Neural crest cell (in vitro differentiated cells): ENCODE measurements at regions not wholly inside any gene's neighbourhood (a gene's known extent, or its start where the extent isn't known, plus 50 kb on each side); places are given as distances from the start of the nearest gene placed in this dataset.

Source experiments
- DNase-seq: peaks from one replicate; pipeline ENCODE4 v3.0.0; 2021; ENCODE audit warnings: low read depth, mixed read lengths, low spot score
- H3K27ac Mint-ChIP-seq: one replicate; pipeline ENCODE4 v1.8.0; 2021; ENCODE audit warnings: mild to moderate bottlenecking, mixed read lengths; ENCODE audit not compliant: unreplicated experiment
- H3K27me3 Mint-ChIP-seq: 2 replicates; pipeline ENCODE4 v1.8.0; 2021; ENCODE audit warnings: low read depth, mild to moderate bottlenecking, mixed read lengths
- H3K36me3 Mint-ChIP-seq: 2 replicates; pipeline ENCODE4 v1.8.0; 2021; ENCODE audit warnings: low read depth, mild to moderate bottlenecking, mixed read lengths
- H3K4me1 Mint-ChIP-seq: 2 replicates; pipeline ENCODE4 v1.8.0; 2021; ENCODE audit warnings: mixed read lengths
- H3K4me3 Mint-ChIP-seq: one replicate; pipeline ENCODE4 v1.8.0; 2021; ENCODE audit warnings: mild to moderate bottlenecking, mixed read lengths
- H3K9me3 Mint-ChIP-seq: 2 replicates; pipeline ENCODE4 v1.8.0; 2021; ENCODE audit warnings: mixed read lengths
- TF ChIP-seq, protein P1 (sequence below): fragments of 200-600 bp; sonication (generic); conservative IDR thresholded peaks from 2 replicates; pipeline ENCODE4 v1.5.0; 2021; ENCODE audit warnings: antibody characterized with exemption, mild to moderate bottlenecking

DNA sequence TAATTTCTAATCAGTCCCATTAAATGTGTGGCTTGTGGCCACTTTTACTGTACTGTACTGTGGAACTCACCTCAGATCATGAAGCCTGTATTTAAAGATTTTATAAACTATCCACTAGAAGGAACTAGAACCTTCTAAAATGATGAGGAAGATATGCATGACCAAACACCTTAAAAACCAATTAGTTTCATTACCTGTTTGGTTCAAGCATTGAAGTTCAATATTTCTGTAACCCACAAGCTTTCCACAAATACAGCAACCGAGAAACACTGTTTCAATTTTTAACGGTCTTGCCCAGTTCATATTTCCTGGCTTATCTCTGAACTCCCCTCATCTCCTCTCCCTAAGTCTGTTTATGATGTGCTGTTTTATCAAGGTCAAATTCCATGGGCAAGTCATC, 264.3 kb upstream of the PLD5 start:
- no peak for DNase-seq
- TF ChIP-seq, protein P1, sequence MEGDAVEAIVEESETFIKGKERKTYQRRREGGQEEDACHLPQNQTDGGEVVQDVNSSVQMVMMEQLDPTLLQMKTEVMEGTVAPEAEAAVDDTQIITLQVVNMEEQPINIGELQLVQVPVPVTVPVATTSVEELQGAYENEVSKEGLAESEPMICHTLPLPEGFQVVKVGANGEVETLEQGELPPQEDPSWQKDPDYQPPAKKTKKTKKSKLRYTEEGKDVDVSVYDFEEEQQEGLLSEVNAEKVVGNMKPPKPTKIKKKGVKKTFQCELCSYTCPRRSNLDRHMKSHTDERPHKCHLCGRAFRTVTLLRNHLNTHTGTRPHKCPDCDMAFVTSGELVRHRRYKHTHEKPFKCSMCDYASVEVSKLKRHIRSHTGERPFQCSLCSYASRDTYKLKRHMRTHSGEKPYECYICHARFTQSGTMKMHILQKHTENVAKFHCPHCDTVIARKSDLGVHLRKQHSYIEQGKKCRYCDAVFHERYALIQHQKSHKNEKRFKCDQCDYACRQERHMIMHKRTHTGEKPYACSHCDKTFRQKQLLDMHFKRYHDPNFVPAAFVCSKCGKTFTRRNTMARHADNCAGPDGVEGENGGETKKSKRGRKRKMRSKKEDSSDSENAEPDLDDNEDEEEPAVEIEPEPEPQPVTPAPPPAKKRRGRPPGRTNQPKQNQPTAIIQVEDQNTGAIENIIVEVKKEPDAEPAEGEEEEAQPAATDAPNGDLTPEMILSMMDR = no peak
- no peak overlapping the region for H3K4me3 Mint-ChIP-seq
- H3K9me3 Mint-ChIP-seq = peaks cover 8% of the 10 kb centered on the region
- H3K27me3 Mint-ChIP-seq = no peaks in the 10 kb centered on the region
- H3K36me3 Mint-ChIP-seq = peaks cover 5% of the 10 kb centered on the region
- H3K4me1 Mint-ChIP-seq = peaks cover 15% of the 10 kb centered on the region
- no peak overlapping the region for H3K27ac Mint-ChIP-seq

DNA sequence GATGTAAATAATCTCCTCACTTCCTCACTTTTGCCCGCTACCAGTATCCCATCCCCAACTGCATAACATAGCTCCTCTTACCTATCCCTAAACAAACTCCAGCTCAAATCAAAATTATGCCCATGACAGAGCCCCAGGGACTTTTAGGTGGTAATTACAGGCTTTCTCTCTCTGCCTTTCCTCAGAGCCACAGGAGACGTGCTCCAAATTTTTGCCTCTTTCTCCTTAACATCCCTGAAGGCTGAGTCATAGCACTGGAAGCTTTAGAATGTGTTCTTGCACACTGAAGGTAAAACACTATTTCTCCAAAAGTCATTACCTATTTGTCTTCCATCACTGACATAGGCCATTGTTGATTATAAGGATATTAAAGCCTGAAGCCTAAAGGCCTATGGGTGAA, 263.5 kb upstream of the PLD5 start:
- peaks cover 8% of the 10 kb centered on the region for H3K9me3 Mint-ChIP-seq
- TF ChIP-seq, protein P1 = no peak
- peaks cover 16% of the 10 kb centered on the region for H3K4me1 Mint-ChIP-seq
- H3K36me3 Mint-ChIP-seq = peaks cover 5% of the 10 kb centered on the region
- H3K27me3 Mint-ChIP-seq = no peaks in the 10 kb centered on the region
- no peak for DNase-seq
- no peak overlapping the region for H3K27ac Mint-ChIP-seq
- H3K4me3 Mint-ChIP-seq = no peak overlapping the region

DNA sequence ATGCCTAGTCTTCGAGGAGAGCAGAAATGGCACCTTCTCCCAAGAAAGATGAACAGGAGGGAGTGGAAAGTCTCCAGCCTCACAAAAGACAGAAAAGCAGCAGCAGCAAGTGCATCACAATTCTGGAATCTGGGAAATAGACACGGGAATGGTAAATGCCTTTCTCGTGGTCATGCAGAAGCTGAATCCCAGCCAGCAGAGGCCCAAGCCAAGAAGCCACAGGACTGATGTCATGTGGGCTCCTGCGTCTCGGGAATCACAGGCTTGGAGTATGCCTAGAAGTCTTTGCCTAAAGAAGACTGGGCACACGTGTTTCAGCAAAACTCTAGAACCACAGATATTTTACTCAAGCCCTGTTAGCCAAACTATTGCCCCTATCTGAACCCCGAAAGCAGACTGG, 260.3 kb upstream of the PLD5 start:
- no peak overlapping the region for H3K27ac Mint-ChIP-seq
- peaks cover 11% of the 10 kb centered on the region for H3K4me1 Mint-ChIP-seq
- no peaks in the 10 kb centered on the region for H3K27me3 Mint-ChIP-seq
- TF ChIP-seq, protein P1 = no peak
- no peaks in the 10 kb centered on the region for H3K9me3 Mint-ChIP-seq
- no peaks in the 10 kb centered on the region for H3K36me3 Mint-ChIP-seq
- no peak overlapping the region for H3K4me3 Mint-ChIP-seq
- no peak for DNase-seq

DNA sequence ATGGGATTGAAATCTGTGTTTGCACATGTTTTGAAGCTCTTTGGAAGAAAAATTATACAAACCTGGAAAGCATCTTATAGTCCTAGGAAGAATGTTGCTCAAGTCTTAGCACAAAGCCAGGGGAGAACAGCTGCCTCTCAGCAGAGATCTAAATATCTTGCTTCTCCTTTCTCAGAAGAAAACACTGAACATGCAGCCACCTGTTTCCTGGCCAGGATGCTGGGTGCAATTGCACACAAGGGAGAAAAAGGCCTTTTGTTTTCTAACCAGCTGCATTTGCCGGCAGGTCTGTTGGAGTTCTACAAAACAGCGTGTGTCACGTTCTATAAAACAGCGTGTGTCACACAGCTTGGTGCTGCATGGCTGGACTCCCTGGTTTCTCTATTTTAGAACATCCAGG, 259.6 kb upstream of the PLD5 start:
- Mint-ChIP-seq H3K27me3 (no peaks in the 10 kb centered on the region), H3K27ac (no peak overlapping the region), H3K4me1 (peaks cover 11% of the 10 kb centered on the region), H3K36me3 (no peaks in the 10 kb centered on the region), H3K4me3 (no peak overlapping the region), H3K9me3 (no peaks in the 10 kb centered on the region)
- no peak for DNase-seq
- TF ChIP-seq, protein P1 = no peak

DNA sequence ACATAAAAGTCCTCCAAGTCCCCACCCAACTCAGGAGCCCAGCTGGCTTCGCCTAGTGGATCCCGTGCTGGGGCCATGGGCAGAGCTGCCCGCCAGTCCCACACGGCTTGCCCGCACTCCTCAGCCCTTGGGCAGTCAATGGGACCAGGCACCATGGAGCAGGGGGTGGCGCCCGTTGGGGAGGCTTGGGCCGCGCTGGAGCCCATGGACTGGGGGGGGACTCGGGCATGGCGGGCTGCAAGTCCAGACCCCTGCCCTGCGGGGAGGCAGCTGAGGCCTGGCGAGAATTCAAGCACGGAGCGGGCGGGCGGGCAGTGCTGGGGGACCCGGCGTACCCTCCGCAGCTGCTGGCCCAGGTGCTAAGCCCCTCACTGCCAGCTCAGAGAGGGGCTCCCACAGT, 249.8 kb upstream of the PLD5 start:
- no peaks in the 10 kb centered on the region for H3K36me3 Mint-ChIP-seq
- no peak for DNase-seq
- H3K27me3 Mint-ChIP-seq = no peaks in the 10 kb centered on the region
- H3K27ac Mint-ChIP-seq = no peak overlapping the region
- no peaks in the 10 kb centered on the region for H3K4me1 Mint-ChIP-seq
- H3K9me3 Mint-ChIP-seq = peaks cover 2% of the 10 kb centered on the region
- no peak overlapping the region for H3K4me3 Mint-ChIP-seq
- TF ChIP-seq, protein P1 = no peak

DNA sequence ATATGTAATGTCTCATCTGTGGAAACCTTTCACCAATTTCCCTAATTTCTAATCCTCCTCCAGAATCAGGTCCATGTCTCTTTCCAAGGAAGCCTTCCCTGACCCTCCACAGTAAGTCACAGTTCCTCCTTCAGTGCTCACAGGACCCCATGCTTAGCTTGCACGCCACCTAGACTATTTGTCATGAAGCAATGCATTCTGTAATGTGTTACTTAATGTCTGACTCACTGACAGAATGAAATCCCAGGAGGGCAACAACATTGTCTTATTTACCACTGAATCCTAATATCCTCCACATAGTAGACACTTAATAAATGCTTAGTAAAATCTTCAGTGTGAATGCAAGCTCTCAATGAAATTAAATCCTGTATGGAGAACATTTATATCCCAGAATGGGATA, 245.9 kb upstream of the PLD5 start:
- no peak for DNase-seq
- no peak overlapping the region for H3K4me3 Mint-ChIP-seq
- no peak overlapping the region for H3K27ac Mint-ChIP-seq
- H3K4me1 Mint-ChIP-seq = no peaks in the 10 kb centered on the region
- TF ChIP-seq, protein P1 = no peak
- peaks cover 10% of the 10 kb centered on the region for H3K9me3 Mint-ChIP-seq
- H3K36me3 Mint-ChIP-seq = peaks cover 3% of the 10 kb centered on the region
- H3K27me3 Mint-ChIP-seq = no peaks in the 10 kb centered on the region
